ENCODE measurements at regions not wholly inside any gene's neighbourhood (a gene's known extent, or its start where the extent isn't known, plus 50 kb on each side); places are given as distances from the start of the nearest gene placed in this dataset.
"Not testable (repeated sequence)": the region's sequence is repeated elsewhere in the genome, so short reads cannot be mapped to it uniquely, and the experiment has no call there.

DNA sequence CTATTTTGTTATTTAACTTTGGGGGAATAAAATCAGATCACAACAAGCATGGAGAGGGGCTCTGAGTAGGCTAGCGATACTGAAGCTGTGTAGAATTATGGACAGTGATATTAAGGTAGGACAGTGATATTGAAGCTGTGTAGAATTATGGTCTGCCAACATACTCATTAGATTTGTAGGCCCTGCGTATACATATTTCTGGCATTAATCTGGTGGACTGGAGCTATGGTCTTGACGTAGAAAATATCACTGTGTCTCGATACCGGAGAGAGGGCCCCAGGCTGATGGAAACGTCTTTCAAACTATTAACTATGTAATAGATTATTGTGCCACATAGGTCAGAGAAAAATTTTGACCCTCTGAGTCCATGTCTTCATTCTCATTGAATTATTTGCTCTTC lies 511.4 kb downstream of the ADCYAP1 start:
- no peak for DNase-seq (ENCODE audit: low spot score)

DNA sequence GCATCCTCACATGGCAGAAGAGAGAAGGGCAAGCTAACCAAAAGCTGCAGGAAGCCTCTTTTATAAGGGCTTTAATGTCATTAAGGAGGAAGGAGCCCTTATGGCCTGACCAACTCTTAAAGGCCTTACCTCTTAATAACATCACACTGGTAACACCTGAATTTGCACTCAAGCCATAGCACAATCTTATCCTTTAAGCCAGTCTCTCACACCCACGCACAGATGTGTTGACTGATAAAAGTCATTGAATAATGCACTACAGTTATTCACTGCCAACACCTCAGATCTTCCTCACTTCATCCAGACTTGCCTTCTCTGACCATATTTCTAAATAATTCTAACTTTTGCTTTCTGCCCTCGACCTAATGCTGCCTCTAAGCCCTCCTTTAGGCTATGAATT lies 516.8 kb downstream of the ADCYAP1 start:
- no peak for DNase-seq (ENCODE audit: low spot score)

DNA sequence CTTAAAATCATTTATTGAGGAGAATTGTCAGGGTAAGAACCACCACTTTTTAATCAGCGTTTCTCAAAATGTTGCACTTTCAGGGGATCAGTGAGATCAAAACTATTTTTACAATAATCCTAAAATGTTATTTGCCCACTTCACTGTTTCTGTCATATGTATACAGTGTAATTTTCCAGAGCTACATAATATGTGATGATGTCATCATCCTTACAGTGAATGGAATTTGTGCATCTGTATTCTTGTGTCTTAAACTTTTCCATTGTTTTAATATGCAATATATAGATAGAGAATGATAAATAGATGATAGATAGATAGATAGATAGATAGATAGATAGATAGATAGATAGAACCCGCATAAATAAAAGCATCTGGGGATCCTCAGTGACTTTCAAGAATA lies 518.0 kb downstream of the ADCYAP1 start:
- no peak for DNase-seq (ENCODE audit: low spot score)

DNA sequence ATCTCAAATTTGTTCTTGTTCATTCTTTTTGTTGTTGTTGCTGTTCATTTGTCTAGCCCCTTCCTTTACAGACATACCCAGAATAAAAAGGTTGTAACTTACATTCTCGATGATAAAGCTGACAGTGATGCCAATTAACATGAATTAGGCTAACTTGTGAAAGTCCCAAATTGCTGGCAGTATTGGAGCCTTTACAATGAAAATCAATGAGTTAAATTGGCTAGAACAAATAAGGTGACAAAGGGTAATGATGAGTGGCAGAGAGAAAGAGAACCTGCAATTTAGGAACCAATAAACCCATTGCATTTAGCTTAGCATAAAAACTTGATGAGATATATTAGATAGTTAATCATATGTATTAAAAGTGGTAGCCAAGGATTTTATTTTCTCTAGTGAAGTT lies 521.0 kb downstream of the ADCYAP1 start:
- DNase-seq (ENCODE audit: low spot score) = no peak

DNA sequence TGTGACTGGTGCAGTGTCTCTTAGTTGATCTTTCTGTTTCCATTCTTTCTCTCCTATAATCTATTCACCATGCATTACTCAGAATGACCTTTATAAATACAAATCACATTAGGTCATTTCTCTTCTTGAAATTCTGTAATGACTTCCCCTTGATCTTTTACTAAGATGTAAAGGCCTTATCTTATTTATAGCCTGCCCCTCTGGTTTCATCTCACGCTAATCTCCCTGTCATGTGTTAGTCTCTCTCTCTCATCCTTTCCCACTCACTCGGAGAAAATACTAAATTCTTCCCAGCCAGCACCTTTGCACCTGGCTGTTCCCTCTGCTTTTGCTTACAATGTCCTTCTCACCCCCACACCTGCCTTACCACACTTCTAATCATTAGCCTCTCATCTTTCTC lies 530.8 kb downstream of the ADCYAP1 start:
- DNase-seq (ENCODE audit: low spot score) = no peak

DNA sequence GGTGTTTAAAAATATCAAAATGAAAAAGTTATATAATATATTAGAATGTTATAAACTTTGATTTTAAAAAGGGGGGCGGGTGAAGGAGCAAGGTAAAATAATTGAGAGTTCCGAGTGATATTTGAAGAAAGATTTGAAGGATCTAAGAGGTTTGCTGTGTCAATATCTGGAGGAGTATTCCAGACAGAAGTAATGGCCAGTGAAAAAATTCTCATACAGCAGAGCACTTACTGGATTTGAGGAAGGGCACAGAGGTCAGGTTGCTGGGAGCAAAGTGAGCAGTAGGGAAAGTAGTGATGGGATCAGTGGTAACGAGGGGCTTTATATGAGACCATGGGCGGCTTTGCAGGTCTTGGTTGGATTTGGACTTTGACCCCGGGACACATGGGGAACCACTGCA lies 531.5 kb downstream of the ADCYAP1 start:
- no peak for DNase-seq (ENCODE audit: low spot score)

DNA sequence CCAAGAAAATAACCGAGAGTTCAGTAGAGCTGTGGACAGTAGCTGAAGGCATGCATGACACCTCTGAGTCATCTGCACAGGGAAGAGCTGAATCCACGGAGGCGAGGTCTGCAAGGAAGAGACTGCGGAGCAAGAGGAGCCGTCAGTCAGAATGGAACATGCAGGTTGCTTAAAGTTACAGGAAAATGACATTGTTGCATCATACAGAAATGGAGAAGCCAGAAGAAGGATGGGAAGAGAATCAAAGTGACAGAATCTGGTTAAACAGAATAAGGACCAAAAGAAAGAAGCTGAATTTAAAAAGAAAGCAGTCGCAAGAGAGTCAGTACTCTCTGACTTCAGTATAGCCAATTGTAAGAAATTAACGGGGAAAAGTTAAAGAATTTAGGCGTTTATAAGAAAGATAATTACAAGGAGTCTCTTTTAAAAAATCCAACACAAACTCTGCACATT lies 533.8 kb downstream of the ADCYAP1 start:
- no peak for DNase-seq (ENCODE audit: low spot score)

DNA sequence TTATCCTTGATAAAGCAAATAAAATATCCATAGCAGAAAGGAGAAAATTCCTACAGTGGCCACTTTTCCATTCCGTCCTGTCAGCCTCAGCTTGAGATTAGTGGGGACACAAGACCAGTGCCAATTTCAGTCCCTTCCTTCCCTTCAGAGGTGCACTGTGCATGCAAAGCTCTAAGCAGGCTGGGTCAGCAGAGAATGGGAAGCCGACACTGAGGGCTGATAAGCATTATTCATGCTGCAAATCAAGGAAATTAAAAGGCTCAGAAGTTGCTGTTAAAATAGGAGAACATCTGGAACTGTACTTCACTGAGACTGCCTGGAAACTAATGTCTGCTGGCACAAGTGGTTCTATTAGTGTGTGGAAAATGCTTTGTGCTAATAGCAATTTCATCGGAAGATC lies 534.3 kb downstream of the ADCYAP1 start:
- DNase-seq (ENCODE audit: low spot score) = no peak

DNA sequence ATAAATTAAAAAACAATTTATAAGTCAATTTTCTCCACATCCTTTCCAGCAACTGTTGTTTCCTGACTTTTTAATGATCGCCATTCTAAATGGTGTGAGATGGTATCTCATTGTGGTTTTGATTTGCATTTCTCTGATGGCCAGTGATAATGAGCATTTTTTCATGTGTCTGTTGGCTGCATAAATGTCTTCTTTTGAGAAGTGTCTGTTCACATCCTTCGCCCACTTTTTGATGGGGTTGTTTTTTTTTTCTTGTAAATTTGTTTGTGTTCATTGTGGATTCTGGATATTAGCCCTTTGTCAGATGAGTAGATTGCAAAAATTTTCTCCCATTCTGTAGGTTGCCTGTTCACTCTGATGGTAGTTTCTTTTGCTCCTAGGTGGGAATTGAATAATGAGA lies 539.4 kb downstream of the ADCYAP1 start:
- DNase-seq (ENCODE audit: low spot score) = not testable (repeated sequence)

DNA sequence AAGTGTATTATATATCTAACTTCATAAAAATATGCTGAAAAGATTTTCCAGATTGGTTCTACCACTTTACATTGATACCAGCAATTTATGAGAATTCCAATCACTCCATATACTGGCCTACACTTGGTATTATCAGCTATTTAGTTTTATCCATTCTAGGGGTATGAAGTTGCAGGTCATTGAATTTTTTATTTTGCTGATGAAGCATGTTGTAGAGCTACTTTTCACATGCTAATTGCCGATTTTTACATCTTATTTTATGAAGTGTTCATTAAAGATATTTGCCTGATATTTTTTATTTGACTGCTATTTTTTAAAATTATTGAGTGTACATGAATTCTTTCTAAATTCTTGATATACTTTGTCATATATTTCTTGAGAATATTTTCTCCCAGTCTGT lies 542.1 kb downstream of the ADCYAP1 start:
- DNase-seq (ENCODE audit: low spot score) = no peak

DNA sequence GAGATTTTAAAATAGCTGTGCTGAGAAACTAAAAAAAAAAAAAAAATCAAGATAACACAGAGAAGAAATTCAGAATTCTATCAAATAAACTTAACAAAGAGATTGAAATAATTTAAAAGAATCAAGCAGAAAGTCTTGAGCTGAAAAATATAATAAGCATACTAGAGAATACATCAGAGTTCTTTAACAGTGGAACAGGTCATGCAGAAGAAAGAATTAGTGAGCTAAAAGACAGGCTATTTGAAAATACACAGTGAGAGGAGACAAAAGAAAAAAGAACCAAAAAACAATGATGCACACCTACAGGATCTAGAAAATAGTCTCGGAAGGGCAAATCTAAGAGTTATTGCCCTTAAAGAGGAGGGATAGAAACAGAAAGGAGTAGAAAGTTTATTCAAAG lies 548.1 kb downstream of the ADCYAP1 start:
- no peak for DNase-seq (ENCODE audit: low spot score)

DNA sequence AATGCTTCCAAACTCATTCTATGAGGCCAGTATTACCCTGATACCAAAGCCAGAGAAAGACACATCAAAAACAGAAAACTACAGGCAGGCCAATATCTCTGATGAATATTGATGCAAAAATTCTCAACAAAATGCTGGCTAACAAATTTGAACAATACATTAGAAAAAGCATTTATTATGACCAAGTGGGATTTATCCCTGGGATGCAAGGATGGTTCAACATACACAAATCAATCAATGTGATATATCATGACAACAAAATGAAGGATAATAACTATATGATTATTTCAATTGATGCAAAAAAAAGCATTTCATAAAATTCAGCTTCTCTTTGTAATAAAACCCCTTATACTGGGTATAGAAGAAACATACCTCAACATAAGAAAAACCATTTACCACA lies 550.9 kb downstream of the ADCYAP1 start:
- DNase-seq (ENCODE audit: low spot score) = no peak

DNA sequence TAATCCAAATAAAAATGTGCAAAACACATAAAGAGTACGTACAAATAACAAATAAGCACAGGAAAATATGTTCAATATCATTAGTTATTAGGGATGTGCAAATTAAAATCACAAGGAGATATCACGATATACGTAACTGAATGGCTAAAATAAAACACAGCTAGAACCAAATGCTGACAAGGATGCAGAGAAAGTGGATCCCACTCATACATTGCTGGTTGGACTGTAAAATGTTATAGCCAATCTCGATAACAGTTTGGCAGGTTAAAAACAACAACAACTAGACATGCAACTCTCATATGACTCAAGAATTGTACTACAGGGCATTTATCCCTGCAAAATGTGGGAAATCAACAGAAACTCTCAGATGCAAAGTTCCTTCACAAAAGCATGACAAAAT lies 553.9 kb downstream of the ADCYAP1 start:
- DNase-seq (ENCODE audit: low spot score) = no peak

DNA sequence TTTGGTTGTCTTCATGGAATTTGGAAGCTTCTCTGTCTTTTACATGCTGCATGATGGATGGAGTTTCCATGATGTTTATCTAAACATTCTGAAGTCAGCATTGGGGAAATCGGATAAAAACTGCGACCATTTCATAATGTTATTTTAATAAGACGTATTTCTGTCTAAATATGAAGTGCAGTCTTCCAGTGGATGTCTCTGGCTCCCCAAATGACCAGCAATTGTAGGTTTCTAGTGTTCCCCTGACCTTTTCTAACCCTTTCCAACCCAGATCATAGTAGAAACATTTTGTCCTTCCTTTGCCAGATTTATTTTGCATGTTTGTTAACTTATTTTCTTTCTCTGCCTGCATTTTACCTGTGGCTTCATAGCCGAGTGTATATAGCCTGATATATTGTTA lies 559.3 kb downstream of the ADCYAP1 start:
- no peak for DNase-seq (ENCODE audit: low spot score)

DNA sequence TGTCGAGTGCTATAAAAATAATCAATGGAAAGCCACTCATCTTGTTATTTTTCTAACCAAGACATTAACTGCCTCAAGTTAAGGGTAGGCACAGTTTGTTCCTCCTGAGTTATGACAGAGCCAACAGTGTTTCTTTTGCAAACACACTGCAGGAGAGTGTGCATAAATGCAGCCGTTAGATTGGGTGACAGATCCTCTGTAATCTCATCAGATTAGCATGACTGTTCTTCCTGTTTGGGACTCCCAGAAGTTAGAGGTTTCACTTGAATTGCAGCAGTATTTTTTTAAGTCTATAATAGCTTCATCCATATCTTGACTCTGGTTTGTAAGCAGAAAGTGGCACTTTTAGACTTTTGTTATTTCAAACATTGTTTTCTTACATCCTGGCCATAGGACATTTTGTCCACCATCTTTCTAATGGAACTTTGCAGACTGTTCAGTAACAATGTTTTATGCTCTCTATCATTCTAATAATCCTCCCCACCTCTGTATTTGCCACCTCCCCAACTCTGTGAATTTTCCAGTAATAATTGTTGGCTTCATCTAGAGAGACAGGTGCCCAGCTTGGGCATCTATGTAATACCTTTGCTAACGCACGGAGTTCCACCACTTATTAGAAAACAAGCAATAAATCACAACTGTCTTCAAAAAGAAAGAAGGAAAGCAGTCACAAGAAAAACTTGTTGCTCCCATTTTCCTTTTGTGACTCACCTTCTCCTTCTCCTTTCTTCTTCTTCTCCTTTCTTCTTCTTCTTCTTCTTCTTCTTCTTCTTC lies 560.0 kb downstream of the ADCYAP1 start:
- no peak for DNase-seq (ENCODE audit: low spot score)

DNA sequence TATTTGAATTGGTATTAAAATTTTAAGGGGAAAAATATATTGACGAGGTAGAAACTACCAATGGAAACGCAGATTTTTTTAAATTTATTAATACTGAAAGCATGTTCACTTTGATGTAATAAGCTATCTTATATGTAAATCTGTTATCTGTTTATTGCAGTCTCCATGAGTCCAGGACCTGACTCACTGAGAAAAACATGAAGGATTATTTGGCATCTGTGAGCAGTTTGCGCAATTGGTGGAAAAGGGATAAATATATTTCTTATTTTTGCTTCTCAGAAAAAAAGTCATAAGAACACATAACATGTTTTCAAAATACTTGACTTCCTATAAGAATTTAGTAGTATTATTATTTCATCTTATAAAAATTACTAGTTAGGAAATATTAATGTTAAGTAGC lies 561.4 kb downstream of the ADCYAP1 start:
- DNase-seq (ENCODE audit: low spot score) = no peak

DNA sequence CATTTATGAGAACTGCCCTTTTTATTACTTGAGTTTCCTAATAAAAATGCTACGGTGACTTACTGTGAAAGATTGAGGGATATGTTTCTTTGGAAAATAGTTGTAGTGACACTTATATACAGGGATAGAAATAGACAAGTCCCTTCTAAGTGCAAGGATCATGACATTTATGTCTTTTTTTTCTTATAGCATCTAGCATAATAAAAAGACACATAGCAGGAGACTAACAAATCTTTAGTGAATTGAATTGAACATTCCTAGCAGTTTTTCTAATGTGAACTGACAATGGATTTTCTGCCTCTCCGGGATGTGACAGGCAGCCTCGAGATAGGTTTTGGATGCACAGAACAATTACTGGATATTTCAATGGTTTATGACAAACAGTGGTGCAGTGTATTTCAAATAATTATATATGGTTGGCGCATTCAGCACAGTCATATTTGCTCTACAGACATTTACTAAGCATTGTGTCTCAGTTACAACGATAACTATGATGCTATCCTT lies 562.8 kb downstream of the ADCYAP1 start:
- no peak for DNase-seq (ENCODE audit: low spot score)

DNA sequence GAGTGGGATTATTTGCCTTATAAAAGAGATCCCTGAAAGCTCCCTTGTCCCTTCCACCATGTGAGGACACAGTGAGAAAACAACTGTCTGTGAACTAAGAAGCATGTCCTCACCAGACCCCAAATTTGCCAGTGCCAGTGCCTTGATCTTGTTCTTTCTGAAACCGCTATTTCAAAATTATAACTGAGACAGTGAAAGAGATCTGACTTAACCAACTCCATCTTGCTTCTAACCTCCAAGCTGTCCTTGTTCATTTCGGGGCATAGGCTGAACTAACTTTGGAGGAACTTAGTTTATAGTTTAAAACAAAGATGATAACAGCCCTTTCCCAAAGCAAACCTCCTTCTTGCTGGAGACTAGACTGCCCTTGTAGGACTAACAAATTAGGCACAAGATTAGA lies 563.9 kb downstream of the ADCYAP1 start:
- DNase-seq (ENCODE audit: low spot score) = no peak

DNA sequence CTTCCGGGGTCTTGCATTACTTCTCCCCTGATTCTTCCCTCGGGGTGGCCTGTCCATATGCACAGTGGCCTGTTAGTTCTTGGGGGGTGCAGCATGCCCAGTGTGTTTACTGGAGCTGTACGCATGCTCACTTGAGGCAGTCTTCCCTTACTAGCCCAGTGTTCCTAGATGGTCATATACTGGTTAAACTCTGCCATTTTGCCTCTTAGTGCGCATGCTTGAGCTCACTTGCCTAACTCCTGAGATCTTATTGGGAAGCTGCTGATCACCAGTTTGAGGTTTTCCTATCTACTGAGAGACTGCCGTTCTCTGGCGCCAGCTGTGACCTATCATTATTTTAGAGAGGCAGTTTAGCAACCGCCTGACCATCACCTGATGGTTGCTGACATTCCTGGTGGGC lies 571.2 kb downstream of the ADCYAP1 start:
- no peak for DNase-seq (ENCODE audit: low spot score)

DNA sequence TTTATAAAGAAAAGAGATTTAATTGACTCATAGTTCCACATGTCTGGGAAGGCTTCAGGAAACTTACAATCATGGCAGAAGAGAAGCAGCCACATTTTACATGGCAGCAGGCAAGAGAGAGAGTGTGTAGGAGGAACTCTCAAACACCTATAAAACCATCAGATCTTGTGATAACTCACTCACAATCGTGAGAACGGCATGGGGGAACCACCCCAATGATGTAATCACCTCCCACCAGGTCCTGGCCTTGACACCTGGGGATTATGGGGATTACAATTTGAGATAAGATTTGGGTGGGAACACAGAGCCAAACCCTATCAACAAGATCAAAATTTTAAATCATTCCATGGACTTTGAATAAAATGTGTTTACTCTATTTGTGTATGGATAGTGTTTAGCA lies 575.6 kb downstream of the ADCYAP1 start:
- no peak for DNase-seq (ENCODE audit: low spot score)

DNA sequence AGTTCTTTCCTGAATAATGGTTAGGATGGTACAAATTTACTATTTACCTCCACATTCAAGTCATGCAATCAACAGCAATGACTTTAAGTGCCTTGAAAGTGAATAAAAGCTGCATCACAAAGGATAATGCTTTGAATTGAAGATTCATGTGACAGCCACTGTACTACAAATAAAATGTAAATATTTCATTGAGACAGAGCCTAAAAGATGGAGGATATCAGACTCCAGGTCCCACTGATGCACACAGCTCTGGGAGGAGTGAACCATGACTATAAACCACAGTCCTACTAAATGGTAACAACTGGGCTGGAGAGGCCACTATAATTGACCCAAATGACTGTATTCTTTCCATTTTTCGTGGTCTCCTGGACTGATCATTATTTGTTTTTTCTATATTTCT lies 576.9 kb downstream of the ADCYAP1 start:
- no peak for DNase-seq (ENCODE audit: low spot score)

DNA sequence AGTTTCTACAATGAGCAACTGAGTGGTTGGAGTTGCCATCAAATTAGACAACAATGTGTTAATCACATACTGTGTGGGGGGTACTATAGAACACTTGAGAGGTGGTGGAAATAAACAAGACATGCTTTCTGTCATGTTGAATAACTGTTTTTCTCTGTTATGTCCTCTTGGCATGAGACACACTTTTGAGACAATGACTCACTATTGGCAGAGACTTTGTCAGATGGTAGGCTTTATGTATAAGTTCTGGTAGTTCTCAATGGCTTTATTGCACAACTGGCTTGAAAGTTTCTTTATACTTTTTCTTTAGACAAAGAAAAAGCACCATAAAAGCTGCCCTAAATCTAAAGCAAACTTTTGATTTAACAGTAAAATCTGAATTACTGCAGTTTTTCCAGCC lies 578.7 kb downstream of the ADCYAP1 start:
- no peak for DNase-seq (ENCODE audit: low spot score)

DNA sequence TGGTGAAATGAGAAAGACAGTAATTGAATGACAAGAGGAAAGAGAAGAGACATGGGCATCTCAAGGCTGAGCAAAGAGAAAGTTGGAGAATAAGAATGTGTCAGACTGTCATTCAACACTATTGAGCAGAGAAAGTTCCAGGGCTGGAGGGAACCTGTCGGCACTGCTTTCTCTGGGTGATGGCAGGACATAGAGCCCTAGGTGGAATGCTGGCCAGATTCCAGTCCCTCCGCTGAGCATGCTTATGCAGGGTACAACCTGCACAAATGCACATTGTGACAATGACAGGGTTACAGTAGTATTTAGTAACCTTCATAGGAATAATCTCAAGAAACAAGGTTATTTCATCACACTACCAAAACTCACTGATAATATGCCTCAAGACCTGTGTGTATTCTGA lies 582.8 kb downstream of the ADCYAP1 start:
- no peak for DNase-seq (ENCODE audit: low spot score)

DNA sequence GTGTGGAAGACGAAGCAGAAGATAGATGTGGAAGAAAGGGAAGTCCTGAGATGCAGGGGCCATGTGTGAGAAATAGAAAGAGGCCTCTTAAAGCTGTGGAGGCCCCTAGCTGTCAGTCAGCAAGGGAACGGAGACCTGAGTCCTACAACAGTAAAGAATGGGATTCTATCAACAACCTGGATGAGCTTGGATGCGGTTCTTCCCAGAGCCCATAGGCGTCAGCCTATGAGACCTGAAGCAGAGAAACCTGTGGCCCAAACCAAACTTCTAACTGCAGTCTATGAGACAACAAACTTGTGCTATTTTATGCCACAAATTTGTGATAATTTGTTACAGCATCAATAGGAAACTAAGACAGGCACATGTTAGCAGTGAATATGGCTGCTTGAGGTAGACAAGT lies 583.7 kb downstream of the ADCYAP1 start:
- no peak for DNase-seq (ENCODE audit: low spot score)

Measured in HuH-7.5 (cell line).